ENCODE measurements at regions not wholly inside any gene's neighbourhood (a gene's known extent, or its start where the extent isn't known, plus 50 kb on each side); places are given as distances from the start of the nearest gene placed in this dataset.
"Not testable (repeated sequence)": the region's sequence is repeated elsewhere in the genome, so short reads cannot be mapped to it uniquely, and the experiment has no call there.

- DNase-seq (ENCODE audit: low spot score) = no peak
Measured at GRCh38 chr4:25474690-25475089, 97.6 kb downstream of the ANAPC4 start.

GRCh38 chr4:25477221-25477620, 100.2 kb downstream of the ANAPC4 start:
- DNase-seq (ENCODE audit: low spot score) = no peak

DNA sequence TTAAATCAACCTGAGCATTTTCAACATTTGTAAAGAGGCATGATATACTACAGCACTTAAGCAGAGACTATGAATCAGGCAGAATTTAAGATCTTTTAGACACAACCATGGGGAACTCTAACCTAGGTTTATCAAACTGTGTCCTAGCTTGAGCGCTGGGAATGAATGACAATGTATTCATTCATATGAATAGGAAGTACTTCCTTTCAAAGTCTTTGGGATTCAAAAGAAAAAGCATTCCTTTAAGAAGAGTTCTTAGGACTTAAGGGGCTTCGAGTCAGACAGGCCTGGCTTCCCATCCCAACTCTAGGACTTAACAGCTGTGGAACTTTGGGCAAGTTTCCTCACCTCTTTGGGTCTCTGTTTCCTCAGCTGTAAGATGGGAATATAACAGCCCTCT, 104.6 kb downstream of the ANAPC4 start:
- no peak for DNase-seq (ENCODE audit: low spot score)

- no peak for DNase-seq (ENCODE audit: low spot score)
Measured at GRCh38 chr4:25484243-25484721, 107.2 kb downstream of the ANAPC4 start.

- DNase-seq (ENCODE audit: low spot score) = no peak
Measured at GRCh38 chr4:25485104-25485503, 108.0 kb downstream of the ANAPC4 start.

- no peak for DNase-seq (ENCODE audit: low spot score)
Measured at GRCh38 chr4:25486171-25486570, 109.1 kb downstream of the ANAPC4 start.

DNA sequence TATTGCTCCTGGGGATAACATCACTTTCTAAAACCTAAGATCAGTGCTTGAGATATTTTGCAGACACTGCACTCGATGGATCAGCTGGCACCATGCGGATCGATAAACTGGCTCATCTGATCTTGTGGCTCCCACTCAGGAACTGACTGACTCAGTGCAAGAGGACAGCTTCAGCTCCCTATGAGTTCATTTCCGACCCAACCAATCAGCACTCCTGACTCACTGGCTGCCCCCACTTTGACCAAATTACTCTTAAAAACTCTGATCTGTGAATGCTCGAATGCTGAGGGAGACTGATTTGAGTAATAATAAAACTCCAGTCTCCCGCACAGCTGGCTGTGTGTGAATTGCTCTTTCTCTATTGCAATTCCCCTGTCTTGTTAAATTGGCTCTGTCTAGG, 110.1 kb downstream of the ANAPC4 start:
- DNase-seq (ENCODE audit: low spot score) = no peak

- no peak for DNase-seq (ENCODE audit: low spot score)
Measured at GRCh38 chr4:25489253-25489797, 112.3 kb downstream of the ANAPC4 start.

GRCh38 chr4:25493466-25493865, 116.4 kb downstream of the ANAPC4 start:
- DNase-seq (ENCODE audit: low spot score) = no peak

- no peak for DNase-seq (ENCODE audit: low spot score)
Measured at GRCh38 chr4:25494166-25494565, 117.1 kb downstream of the ANAPC4 start.

- no peak for DNase-seq (ENCODE audit: low spot score)
Measured at GRCh38 chr4:25500626-25501316, 123.7 kb downstream of the ANAPC4 start.

DNA sequence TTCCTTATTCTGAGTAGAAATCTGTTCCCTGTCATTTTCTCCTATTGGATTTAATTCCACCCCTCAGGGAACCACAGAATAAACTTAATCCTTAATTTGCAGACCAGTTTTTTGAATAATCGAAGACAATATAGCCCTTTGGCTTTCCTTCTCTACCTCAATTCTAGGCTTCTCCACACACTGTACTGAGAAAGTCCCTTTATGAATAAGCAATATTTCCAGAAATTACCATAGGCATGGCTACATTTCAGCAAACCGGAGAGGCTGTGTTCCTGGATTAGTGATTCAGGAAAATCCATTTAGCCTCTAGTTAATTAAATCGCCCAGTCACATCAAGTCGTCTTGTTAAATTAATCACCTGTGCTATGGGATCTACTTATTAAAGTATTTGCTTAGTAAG, 125.1 kb downstream of the ANAPC4 start:
- DNase-seq (ENCODE audit: low spot score) = no peak

DNA sequence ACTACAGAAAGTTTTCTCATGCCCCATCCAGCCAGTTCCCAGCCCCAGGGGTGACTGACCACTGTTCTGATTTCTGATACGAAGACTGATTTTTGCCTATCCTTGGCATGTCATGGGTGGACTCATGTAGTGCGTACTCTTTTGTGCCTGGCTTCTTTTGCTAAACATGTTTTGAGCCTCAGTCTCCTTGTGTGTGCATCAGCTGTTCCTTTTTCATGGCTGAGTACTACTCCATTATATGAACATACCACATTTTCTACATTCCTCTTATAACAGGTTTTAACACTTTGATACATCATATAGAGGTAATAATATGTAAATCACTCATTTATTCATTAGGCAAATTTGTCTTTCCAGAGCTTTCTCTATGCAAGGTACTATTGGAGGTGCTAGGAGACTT, 126.7 kb downstream of the ANAPC4 start:
- no peak for DNase-seq (ENCODE audit: low spot score)

DNA sequence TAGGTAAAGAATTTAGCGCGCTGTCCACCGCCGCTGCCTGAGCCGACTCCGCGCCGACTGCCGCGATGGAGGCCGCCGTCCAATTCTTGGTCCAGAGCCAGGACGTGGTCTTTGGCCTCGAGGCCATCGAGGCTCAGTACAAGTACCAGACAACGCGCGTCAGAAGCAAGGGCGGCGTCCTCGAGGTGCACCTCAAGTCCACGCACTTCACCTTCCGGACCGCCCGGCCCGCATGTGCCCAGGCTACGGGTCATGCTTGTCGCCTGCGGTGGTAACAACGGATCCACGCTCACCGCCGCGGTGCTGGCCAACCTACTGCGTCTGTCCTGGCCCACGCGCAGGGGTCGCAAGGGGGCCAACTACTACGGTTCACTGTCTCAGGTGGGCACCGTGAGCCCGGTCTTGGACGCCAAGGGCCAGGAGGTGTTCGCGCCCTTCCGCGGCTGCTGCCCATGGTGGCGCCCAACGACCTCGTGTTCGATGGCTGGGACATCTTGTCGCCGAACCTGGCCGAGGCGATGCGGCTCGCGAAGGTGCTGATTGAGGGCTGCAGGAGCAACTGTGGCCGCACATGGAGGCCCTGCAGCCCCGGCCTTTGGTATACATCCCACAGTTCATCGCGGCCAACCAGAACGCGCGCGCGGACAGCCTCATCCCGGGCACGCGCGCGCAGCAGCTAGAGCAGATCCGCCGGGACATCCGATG, 128.0 kb downstream of the ANAPC4 start:
- DNase-seq (ENCODE audit: low spot score) = no peak

DNA sequence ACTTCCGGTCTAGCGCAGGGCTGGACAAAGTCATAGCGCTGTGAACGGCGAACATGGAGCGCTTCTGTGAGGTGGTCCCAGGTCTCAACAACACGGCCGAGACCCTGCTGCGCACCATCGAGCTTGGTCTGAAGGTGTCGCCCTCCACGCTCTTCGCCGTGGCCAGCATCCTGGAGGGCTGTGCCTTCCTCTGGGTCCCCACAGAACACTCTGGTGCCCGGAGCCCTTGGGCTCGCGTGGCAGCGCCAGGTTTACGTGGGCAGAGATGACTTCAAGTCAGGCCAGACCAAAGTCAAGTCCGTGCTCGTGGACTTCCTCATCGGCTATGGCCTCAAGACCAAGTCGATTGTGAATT, 128.6 kb downstream of the ANAPC4 start:
- no peak for DNase-seq (ENCODE audit: low spot score)

GRCh38 chr4:25506032-25506571, 129.0 kb downstream of the ANAPC4 start:
- DNase-seq (ENCODE audit: low spot score) = no peak

DNA sequence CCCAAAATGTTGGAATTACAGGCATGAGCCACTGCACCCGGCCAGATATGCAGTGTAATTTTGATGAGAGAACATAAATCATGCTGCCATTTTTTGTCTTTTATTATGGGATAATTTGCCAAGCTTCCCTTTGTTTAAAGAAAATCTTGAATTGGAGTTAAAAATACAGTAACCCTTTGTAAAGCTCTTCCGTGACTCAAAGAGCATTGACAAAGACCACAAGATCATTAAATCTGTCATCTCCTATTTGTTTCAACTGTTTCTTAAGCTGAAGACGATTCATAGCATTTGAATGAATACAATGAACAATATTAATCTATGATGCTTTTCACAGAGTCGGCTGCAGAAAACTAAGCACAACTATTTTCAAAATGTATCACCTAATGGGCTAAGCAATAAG, 132.6 kb downstream of the ANAPC4 start:
- DNase-seq (ENCODE audit: low spot score) = no peak

- not testable (repeated sequence) for DNase-seq (ENCODE audit: low spot score)
Measured at GRCh38 chr4:25511823-25512222, 134.8 kb downstream of the ANAPC4 start.

DNA sequence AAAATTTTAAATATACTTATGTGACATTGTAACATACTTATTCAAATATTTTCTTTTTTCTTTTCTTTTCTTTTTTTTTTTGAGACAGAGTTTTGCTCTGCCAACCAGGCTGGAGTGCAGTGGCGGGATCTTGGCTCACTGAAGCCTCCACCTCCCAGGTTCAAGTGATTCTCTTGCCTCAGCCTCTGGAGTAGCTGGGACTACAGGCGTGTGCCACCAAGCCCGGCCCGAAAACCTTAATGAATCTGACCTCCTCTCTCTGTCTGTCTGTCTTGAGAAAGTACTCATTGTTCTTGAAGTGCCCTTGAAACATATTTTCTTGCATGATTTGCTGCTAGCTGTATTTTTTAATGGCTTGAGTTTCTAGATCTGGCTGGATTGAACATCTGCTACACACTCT, 136.8 kb downstream of the ANAPC4 start:
- no peak for DNase-seq (ENCODE audit: low spot score)

DNA sequence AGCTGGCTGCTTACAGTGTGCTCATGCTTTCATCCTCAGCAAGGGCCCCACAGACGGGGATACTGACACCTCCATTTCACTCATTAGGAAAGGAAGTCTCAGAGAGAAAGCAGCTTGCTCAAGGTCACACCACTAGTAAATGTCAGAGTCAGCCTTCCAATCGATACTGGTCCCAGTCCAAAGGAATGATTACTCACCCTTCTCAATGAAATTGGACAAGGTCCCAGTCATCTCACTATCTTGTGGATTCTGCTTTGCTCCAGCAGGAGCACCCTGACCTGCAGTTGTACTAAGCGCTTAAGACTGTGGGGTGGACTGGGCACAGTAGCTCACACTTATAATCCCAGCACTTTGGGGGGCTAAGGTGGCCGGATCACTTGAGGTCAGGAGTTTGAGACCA, 132.2 kb upstream of the SLC34A2 start:
- no peak for DNase-seq (ENCODE audit: low spot score)

DNA sequence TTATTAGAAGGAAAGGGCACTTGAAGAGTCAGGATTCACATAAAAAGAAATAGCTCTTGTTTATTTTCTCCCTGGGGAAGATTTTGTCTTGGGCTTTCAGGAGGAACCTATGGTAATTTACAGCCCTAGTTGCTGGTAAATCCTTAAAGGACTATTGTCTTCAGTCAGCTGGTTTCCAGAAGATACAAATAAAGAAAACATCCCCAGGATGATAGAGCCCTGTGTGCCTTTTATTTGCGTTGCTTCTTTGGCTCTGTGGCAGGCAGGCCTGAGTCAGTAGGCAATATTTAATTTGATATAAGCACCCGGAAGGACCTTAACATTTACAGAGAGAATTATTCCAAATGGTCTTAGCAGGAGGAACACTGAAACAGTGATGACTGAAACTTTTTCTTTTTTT, 131.0 kb upstream of the SLC34A2 start:
- no peak for DNase-seq (ENCODE audit: low spot score)

DNA sequence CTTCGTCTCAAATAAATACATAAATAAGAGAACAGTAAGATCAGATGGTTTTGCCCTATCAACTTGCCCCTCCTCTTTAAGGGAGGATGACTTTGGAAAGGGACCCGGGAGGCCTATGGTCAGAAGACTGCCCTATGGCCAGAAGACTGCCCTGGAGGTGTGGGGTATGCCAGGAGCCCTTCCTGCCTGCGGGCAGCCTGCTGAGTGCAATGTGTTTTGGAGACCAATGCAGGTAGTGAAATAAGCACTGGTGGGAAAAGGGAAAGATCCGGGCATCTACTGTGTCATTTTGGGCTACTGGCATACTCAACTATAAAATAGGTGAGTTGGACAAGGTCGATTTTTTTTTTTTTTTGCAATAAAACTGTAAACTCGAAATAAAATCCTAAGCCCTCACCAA, 129.8 kb upstream of the SLC34A2 start:
- no peak for DNase-seq (ENCODE audit: low spot score)

DNA sequence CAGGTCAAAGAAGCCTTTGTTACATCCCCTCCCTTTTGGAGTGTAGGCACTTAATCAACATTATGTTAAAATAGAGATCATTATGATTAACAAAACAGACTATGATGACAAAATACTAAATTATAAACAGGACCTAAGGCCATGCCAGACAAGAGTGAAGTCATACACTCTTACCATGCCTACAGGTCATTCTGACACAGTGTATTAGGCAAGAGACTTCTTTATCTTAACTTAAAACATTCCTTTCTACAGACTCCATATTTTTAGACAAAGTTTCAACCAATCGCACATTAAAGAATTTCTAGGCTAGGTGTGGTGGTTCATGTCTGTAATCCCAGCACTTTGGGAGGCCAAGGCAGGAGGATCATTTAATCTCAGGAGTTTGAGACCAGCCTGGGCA, 128.6 kb upstream of the SLC34A2 start:
- DNase-seq (ENCODE audit: low spot score) = no peak
